ENCODE measurements at regions not wholly inside any gene's neighbourhood (a gene's known extent, or its start where the extent isn't known, plus 50 kb on each side); places are given as distances from the start of the nearest gene placed in this dataset.

DNA sequence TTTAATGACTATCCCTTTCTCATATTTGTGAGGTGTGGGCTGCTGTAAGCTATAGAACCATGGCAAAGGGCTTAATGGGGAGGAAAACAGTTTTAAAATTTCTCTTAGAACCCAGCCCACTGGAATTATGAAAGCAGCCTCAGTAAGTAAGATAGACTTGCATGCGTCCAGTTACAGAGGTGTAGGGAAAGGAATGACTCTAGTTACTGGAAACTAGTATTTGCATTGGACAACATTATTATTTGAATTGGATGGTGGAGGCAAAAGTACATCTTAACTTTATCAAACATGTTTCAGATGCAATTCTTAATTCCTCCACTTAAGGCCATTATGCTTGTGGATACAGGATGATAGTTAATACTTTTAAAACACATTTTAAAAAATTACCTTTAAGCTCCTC lies 292.9 kb downstream of the SPRY2 start:
- no peak for ATAC-seq
- Histone ChIP-seq H3K27me3 (ENCODE audit: insufficient read depth, low read length) (no peaks in the 10 kb centered on the region), H3K79me2 (ENCODE audit: insufficient read depth, low read length) (no peaks in the 10 kb centered on the region), H3K4me2 (ENCODE audit: low read length) (no peak overlapping the region), H3K36me3 (ENCODE audit: control insufficient read depth in 1 of 2, insufficient read depth in 2 of 2, low read length in 2 of 2) (no peaks in the 10 kb centered on the region), H3K4me1 (ENCODE audit: control insufficient read depth in 1 of 2, insufficient read depth in 2 of 2, low read length in 2 of 2) (peaks cover 0 to 8% of the 10 kb centered on the region in 2 experiments; a peak in 2 of 4 replicates), H3K9me2 (ENCODE audit: insufficient read depth) (no peaks in the 10 kb centered on the region), H3K9ac (ENCODE audit: low read length) (no peak overlapping the region), H3K9me3 (ENCODE audit: control insufficient read depth in 1 of 2, insufficient read depth in 1 of 2, low read depth in 1 of 2, low read length in 2 of 2) (no peaks in the 10 kb centered on the region), H2AFZ (ENCODE audit: low read depth, low read length, poor library complexity, severe bottlenecking) (no peak overlapping the region), H3K27ac (ENCODE audit: low read depth, low read length) (no peak overlapping the region), H4K20me1 (ENCODE audit: insufficient read depth) (no peaks in the 10 kb centered on the region), H3K4me3 (replicated peaks in 1 of 2; ENCODE audit: low read depth in 1 of 2, low read length in 2 of 2) (no peak overlapping the region)
- TF ChIP-seq EGR1 (IDR thresholded peaks at IDR 0.05; ENCODE audit: low read depth), result no peak
- TF ChIP-seq, protein P1, sequence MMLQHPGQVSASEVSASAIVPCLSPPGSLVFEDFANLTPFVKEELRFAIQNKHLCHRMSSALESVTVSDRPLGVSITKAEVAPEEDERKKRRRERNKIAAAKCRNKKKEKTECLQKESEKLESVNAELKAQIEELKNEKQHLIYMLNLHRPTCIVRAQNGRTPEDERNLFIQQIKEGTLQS (IDR thresholded peaks at IDR 0.05), result no peak
- no peak for TF ChIP-seq JUND (IDR thresholded peaks at IDR 0.05)
- TF ChIP-seq, protein P2, sequence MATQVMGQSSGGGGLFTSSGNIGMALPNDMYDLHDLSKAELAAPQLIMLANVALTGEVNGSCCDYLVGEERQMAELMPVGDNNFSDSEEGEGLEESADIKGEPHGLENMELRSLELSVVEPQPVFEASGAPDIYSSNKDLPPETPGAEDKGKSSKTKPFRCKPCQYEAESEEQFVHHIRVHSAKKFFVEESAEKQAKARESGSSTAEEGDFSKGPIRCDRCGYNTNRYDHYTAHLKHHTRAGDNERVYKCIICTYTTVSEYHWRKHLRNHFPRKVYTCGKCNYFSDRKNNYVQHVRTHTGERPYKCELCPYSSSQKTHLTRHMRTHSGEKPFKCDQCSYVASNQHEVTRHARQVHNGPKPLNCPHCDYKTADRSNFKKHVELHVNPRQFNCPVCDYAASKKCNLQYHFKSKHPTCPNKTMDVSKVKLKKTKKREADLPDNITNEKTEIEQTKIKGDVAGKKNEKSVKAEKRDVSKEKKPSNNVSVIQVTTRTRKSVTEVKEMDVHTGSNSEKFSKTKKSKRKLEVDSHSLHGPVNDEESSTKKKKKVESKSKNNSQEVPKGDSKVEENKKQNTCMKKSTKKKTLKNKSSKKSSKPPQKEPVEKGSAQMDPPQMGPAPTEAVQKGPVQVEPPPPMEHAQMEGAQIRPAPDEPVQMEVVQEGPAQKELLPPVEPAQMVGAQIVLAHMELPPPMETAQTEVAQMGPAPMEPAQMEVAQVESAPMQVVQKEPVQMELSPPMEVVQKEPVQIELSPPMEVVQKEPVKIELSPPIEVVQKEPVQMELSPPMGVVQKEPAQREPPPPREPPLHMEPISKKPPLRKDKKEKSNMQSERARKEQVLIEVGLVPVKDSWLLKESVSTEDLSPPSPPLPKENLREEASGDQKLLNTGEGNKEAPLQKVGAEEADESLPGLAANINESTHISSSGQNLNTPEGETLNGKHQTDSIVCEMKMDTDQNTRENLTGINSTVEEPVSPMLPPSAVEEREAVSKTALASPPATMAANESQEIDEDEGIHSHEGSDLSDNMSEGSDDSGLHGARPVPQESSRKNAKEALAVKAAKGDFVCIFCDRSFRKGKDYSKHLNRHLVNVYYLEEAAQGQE (IDR thresholded peaks at IDR 0.05; ENCODE audit: low read depth), result no peak
- TF ChIP-seq EZH2phosphoT487 (IDR thresholded peaks at IDR 0.05; ENCODE audit: borderline replicate concordance), result no peak
- CTCF ChIA-PET, result no interaction called here
- POLR2A ChIA-PET, result no interaction called here
- no TSS peak for BruUV-seq (replicated peaks)
- intact Hi-C loops (cut with micrococcal nuclease), result no loop called here
- RAD21 ChIA-PET (ENCODE audit: low non-redundant PET in 1 of 2, low total read pairs in 2 of 2, uncharacterized antibody in 2 of 2, unreplicated experiment in 2 of 2), result no interaction called here
- no peak for DNase-seq (ENCODE audit: low read depth, low spot score)

DNA sequence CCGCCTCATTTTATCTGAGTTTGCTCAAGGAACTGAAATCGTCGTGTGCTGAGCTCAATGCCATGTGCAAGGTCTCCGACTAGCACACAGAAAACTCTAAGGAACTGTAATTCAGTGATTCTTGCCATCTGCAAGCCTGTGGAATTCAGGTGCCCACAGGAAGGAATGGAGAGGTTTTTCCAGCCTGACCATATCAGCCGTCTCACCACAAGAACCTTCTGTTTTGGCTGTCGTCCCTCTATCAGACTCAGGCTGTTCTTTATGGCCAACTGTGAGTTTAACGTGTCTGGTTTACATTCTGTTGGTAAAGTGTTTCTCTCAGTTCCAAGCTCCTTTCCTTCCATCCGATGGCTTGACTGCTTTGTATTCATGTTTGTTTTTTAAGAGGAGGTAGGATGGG lies 293.5 kb downstream of the SPRY2 start:
- H3K27ac ChIP-seq (ENCODE audit: low read depth, low read length), result no peak overlapping the region
- RAD21 ChIA-PET (ENCODE audit: low non-redundant PET in 1 of 2, low total read pairs in 2 of 2, uncharacterized antibody in 2 of 2, unreplicated experiment in 2 of 2), result no interaction called here
- BruUV-seq (replicated peaks), result no TSS peak
- no peaks in the 10 kb centered on the region for H3K79me2 ChIP-seq (ENCODE audit: insufficient read depth, low read length)
- CTCF ChIA-PET, result no interaction called here
- POLR2A ChIA-PET, result no interaction called here
- no peak for ATAC-seq
- H3K9me3 ChIP-seq (ENCODE audit: control insufficient read depth in 1 of 2, insufficient read depth in 1 of 2, low read depth in 1 of 2, low read length in 2 of 2), result no peaks in the 10 kb centered on the region
- intact Hi-C loops (cut with micrococcal nuclease), result no loop called here
- H3K36me3 ChIP-seq (ENCODE audit: control insufficient read depth in 1 of 2, insufficient read depth in 2 of 2, low read length in 2 of 2), result no peaks in the 10 kb centered on the region
- H3K4me1 ChIP-seq (ENCODE audit: control insufficient read depth in 1 of 2, insufficient read depth in 2 of 2, low read length in 2 of 2), result peaks cover 0 to 8% of the 10 kb centered on the region in 2 experiments; a peak in 2 of 4 replicates
- H4K20me1 ChIP-seq (ENCODE audit: insufficient read depth), result no peaks in the 10 kb centered on the region
- H3K27me3 ChIP-seq (ENCODE audit: insufficient read depth, low read length), result no peaks in the 10 kb centered on the region
- no peak overlapping the region for H3K9ac ChIP-seq (ENCODE audit: low read length)
- no peak for DNase-seq (ENCODE audit: low read depth, low spot score)
- H3K4me2 ChIP-seq (ENCODE audit: low read length), result no peak overlapping the region
- no peak overlapping the region for H2AFZ ChIP-seq (ENCODE audit: low read depth, low read length, poor library complexity, severe bottlenecking)
- H3K4me3 ChIP-seq (replicated peaks in 1 of 2; ENCODE audit: low read depth in 1 of 2, low read length in 2 of 2), result no peak overlapping the region
- no peaks in the 10 kb centered on the region for H3K9me2 ChIP-seq (ENCODE audit: insufficient read depth)
- TF ChIP-seq EZH2phosphoT487 (IDR thresholded peaks at IDR 0.05; ENCODE audit: borderline replicate concordance) (no peak), EGR1 (IDR thresholded peaks at IDR 0.05; ENCODE audit: low read depth) (no peak), SIN3A (IDR thresholded peaks at IDR 0.05; ENCODE audit: low read depth) (no peak), TCF7L2 (IDR thresholded peaks at IDR 0.05; ENCODE audit: borderline replicate concordance, extremely low read depth, insufficient read depth, insufficient read length) (no peak), RAD21 (IDR thresholded peaks at IDR 0.05; ENCODE audit: low read depth) (no peak)
- TF ChIP-seq, protein P1 (IDR thresholded peaks at IDR 0.05), result no peak
- TF ChIP-seq, protein P3, sequence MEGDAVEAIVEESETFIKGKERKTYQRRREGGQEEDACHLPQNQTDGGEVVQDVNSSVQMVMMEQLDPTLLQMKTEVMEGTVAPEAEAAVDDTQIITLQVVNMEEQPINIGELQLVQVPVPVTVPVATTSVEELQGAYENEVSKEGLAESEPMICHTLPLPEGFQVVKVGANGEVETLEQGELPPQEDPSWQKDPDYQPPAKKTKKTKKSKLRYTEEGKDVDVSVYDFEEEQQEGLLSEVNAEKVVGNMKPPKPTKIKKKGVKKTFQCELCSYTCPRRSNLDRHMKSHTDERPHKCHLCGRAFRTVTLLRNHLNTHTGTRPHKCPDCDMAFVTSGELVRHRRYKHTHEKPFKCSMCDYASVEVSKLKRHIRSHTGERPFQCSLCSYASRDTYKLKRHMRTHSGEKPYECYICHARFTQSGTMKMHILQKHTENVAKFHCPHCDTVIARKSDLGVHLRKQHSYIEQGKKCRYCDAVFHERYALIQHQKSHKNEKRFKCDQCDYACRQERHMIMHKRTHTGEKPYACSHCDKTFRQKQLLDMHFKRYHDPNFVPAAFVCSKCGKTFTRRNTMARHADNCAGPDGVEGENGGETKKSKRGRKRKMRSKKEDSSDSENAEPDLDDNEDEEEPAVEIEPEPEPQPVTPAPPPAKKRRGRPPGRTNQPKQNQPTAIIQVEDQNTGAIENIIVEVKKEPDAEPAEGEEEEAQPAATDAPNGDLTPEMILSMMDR (IDR thresholded peaks at IDR 0.05 in 2 of 3, conservative IDR thresholded peaks at IDR 0.05 in 1 of 3; ENCODE audit: borderline replicate concordance in 1 of 3, insufficient read depth in 1 of 3, low read depth in 2 of 3, low read length in 2 of 3), result no peak
- TF ChIP-seq, protein P4, sequence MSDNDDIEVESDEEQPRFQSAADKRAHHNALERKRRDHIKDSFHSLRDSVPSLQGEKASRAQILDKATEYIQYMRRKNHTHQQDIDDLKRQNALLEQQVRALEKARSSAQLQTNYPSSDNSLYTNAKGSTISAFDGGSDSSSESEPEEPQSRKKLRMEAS (IDR thresholded peaks at IDR 0.05), result no peak
